NCI-H1048 (cell line): ENCODE measurements at regions not wholly inside any gene's neighbourhood (a gene's known extent, or its start where the extent isn't known, plus 50 kb on each side); places are given as distances from the start of the nearest gene placed in this dataset.
A peak's percentile ranks its signal among the peaks of the same experiment; 100 is the strongest.
"Not testable (repeated sequence)": the region's sequence is repeated elsewhere in the genome, so short reads cannot be mapped to it uniquely, and the experiment has no call there.

Experiments used
- DNase-seq: peaks from one replicate; lab custom pipeline; 2025; lab: John Stamatoyannopoulos, UW

- no peak for DNase-seq
These were observed 214.5 kb upstream of the TENT5A start for GRCh38 chr6:81966968-81967367.

GRCh38 chr6:81962198-81962597, 209.7 kb upstream of the TENT5A start:
- no peak for DNase-seq

- no peak for DNase-seq
These were observed 198.4 kb upstream of the TENT5A start for GRCh38 chr6:81950877-81951276.

GRCh38 chr6:81948861-81949260, 196.4 kb upstream of the TENT5A start:
- no peak for DNase-seq

GRCh38 chr6:81948196-81948595, 195.7 kb upstream of the TENT5A start:
- DNase-seq = not testable (repeated sequence)

GRCh38 chr6:81944661-81945060, 192.2 kb upstream of the TENT5A start:
- DNase-seq = no peak

GRCh38 chr6:81942842-81943241, 190.4 kb upstream of the TENT5A start:
- DNase-seq = not testable (repeated sequence)

- DNase-seq = no peak
These were observed 189.5 kb upstream of the TENT5A start for GRCh38 chr6:81942067-81942370.

- no peak for DNase-seq
These were observed 188.0 kb upstream of the TENT5A start for GRCh38 chr6:81940451-81940985.

- no peak for DNase-seq
These were observed 187.3 kb upstream of the TENT5A start for GRCh38 chr6:81939766-81940165.

- DNase-seq = no peak
These were observed 186.7 kb upstream of the TENT5A start for GRCh38 chr6:81938991-81939732.

GRCh38 chr6:81938014-81938856, 185.8 kb upstream of the TENT5A start:
- DNase-seq = peak; percentile 27

- no peak for DNase-seq
These were observed 184.9 kb upstream of the TENT5A start for GRCh38 chr6:81937296-81937937.

GRCh38 chr6:81934936-81935335, 182.5 kb upstream of the TENT5A start:
- no peak for DNase-seq

- DNase-seq = no peak
These were observed 181.1 kb upstream of the TENT5A start for GRCh38 chr6:81933608-81934051.

- no peak for DNase-seq
These were observed 180.6 kb upstream of the TENT5A start for GRCh38 chr6:81933089-81933488.

GRCh38 chr6:81932448-81932847, 180.0 kb upstream of the TENT5A start:
- DNase-seq = not testable (repeated sequence)

- DNase-seq = no peak
These were observed 177.3 kb upstream of the TENT5A start for GRCh38 chr6:81929828-81930227.

GRCh38 chr6:81925201-81925600, 172.7 kb upstream of the TENT5A start:
- no peak for DNase-seq

GRCh38 chr6:81909981-81910900, 157.8 kb upstream of the TENT5A start:
- peak; percentile 21 for DNase-seq

- DNase-seq = no peak
These were observed 156.7 kb upstream of the TENT5A start for GRCh38 chr6:81909162-81909561.
